ENCODE measurements at regions not wholly inside any gene's neighbourhood (a gene's known extent, or its start where the extent isn't known, plus 50 kb on each side); places are given as distances from the start of the nearest gene placed in this dataset.
"Not testable (repeated sequence)": the region's sequence is repeated elsewhere in the genome, so short reads cannot be mapped to it uniquely, and the experiment has no call there.

- Histone ChIP-seq H3K4me1 (ENCODE audit: insufficient read depth, low read length) (peaks cover 8% of the 10 kb centered on the region), H3K4me3 (ENCODE audit: low read length) (no peak overlapping the region), H3K9me3 (ENCODE audit: low read length) (no peaks in the 10 kb centered on the region), H3K36me3 (ENCODE audit: insufficient read depth, low read length) (no peaks in the 10 kb centered on the region), H3K27me3 (ENCODE audit: insufficient read depth, low read length) (no peaks in the 10 kb centered on the region), H2AFZ (ENCODE audit: low read depth, low read length) (peak overlapping the region; percentile 5)
Observed at GRCh38 chr4:134911941-134912340, 710.4 kb upstream of the PABPC4L start.

GRCh38 chr4:134906404-134907023 is 704.9 kb upstream of the PABPC4L start:
- Histone ChIP-seq H2AFZ (ENCODE audit: low read depth, low read length) (no peak overlapping the region), H3K36me3 (ENCODE audit: insufficient read depth, low read length) (no peaks in the 10 kb centered on the region), H3K4me1 (ENCODE audit: insufficient read depth, low read length) (no peaks in the 10 kb centered on the region), H3K27me3 (ENCODE audit: insufficient read depth, low read length) (no peaks in the 10 kb centered on the region), H3K4me3 (ENCODE audit: low read length) (no peak overlapping the region), H3K9me3 (ENCODE audit: low read length) (no peaks in the 10 kb centered on the region)

- H2AFZ ChIP-seq (ENCODE audit: low read depth, low read length) = no peak overlapping the region
- no peaks in the 10 kb centered on the region for H3K4me1 ChIP-seq (ENCODE audit: insufficient read depth, low read length)
- H3K27me3 ChIP-seq (ENCODE audit: insufficient read depth, low read length) = no peaks in the 10 kb centered on the region
- H3K4me3 ChIP-seq (ENCODE audit: low read length) = no peak overlapping the region
- no peaks in the 10 kb centered on the region for H3K36me3 ChIP-seq (ENCODE audit: insufficient read depth, low read length)
- no peaks in the 10 kb centered on the region for H3K9me3 ChIP-seq (ENCODE audit: low read length)
Observed at GRCh38 chr4:134905061-134905460, 703.5 kb upstream of the PABPC4L start.

- H3K27me3 ChIP-seq (ENCODE audit: insufficient read depth, low read length) = no peaks in the 10 kb centered on the region
- no peak overlapping the region for H2AFZ ChIP-seq (ENCODE audit: low read depth, low read length)
- H3K4me3 ChIP-seq (ENCODE audit: low read length) = no peak overlapping the region
- H3K36me3 ChIP-seq (ENCODE audit: insufficient read depth, low read length) = no peaks in the 10 kb centered on the region
- H3K4me1 ChIP-seq (ENCODE audit: insufficient read depth, low read length) = no peaks in the 10 kb centered on the region
- no peaks in the 10 kb centered on the region for H3K9me3 ChIP-seq (ENCODE audit: low read length)
Observed at GRCh38 chr4:134888156-134888555, 686.6 kb upstream of the PABPC4L start.

- Histone ChIP-seq H3K9me3 (ENCODE audit: low read length) (no peaks in the 10 kb centered on the region), H3K4me3 (ENCODE audit: low read length) (no peak overlapping the region), H2AFZ (ENCODE audit: low read depth, low read length) (no peak overlapping the region), H3K27me3 (ENCODE audit: insufficient read depth, low read length) (no peaks in the 10 kb centered on the region), H3K4me1 (ENCODE audit: insufficient read depth, low read length) (no peaks in the 10 kb centered on the region), H3K36me3 (ENCODE audit: insufficient read depth, low read length) (no peaks in the 10 kb centered on the region)
Observed at GRCh38 chr4:134885436-134885835, 683.8 kb upstream of the PABPC4L start.

GRCh38 chr4:134883831-134884449 is 682.4 kb upstream of the PABPC4L start:
- Histone ChIP-seq H3K9me3 (ENCODE audit: low read length) (no peaks in the 10 kb centered on the region), H3K4me1 (ENCODE audit: insufficient read depth, low read length) (no peaks in the 10 kb centered on the region), H3K27me3 (ENCODE audit: insufficient read depth, low read length) (no peaks in the 10 kb centered on the region), H3K36me3 (ENCODE audit: insufficient read depth, low read length) (no peaks in the 10 kb centered on the region), H3K4me3 (ENCODE audit: low read length) (no peak overlapping the region), H2AFZ (ENCODE audit: low read depth, low read length) (no peak overlapping the region)

GRCh38 chr4:134879019-134879418 is 677.4 kb upstream of the PABPC4L start:
- Histone ChIP-seq H3K4me3 (ENCODE audit: low read length) (no peak overlapping the region), H3K4me1 (ENCODE audit: insufficient read depth, low read length) (no peaks in the 10 kb centered on the region), H3K27me3 (ENCODE audit: insufficient read depth, low read length) (no peaks in the 10 kb centered on the region), H2AFZ (ENCODE audit: low read depth, low read length) (no peak overlapping the region), H3K36me3 (ENCODE audit: insufficient read depth, low read length) (no peaks in the 10 kb centered on the region), H3K9me3 (ENCODE audit: low read length) (no peaks in the 10 kb centered on the region)

GRCh38 chr4:134867027-134867426 is 665.4 kb upstream of the PABPC4L start:
- H3K27me3 ChIP-seq (ENCODE audit: insufficient read depth, low read length) = no peaks in the 10 kb centered on the region
- no peak overlapping the region for H3K4me3 ChIP-seq (ENCODE audit: low read length)
- H3K9me3 ChIP-seq (ENCODE audit: low read length) = no peaks in the 10 kb centered on the region
- no peaks in the 10 kb centered on the region for H3K36me3 ChIP-seq (ENCODE audit: insufficient read depth, low read length)
- no peaks in the 10 kb centered on the region for H3K4me1 ChIP-seq (ENCODE audit: insufficient read depth, low read length)
- H2AFZ ChIP-seq (ENCODE audit: low read depth, low read length) = no peak overlapping the region

- H2AFZ ChIP-seq (ENCODE audit: low read depth, low read length) = no peak overlapping the region
- H3K36me3 ChIP-seq (ENCODE audit: insufficient read depth, low read length) = no peaks in the 10 kb centered on the region
- H3K27me3 ChIP-seq (ENCODE audit: insufficient read depth, low read length) = no peaks in the 10 kb centered on the region
- no peaks in the 10 kb centered on the region for H3K9me3 ChIP-seq (ENCODE audit: low read length)
- no peaks in the 10 kb centered on the region for H3K4me1 ChIP-seq (ENCODE audit: insufficient read depth, low read length)
- no peak overlapping the region for H3K4me3 ChIP-seq (ENCODE audit: low read length)
Observed at GRCh38 chr4:134865675-134866074, 664.1 kb upstream of the PABPC4L start.

- no peaks in the 10 kb centered on the region for H3K4me1 ChIP-seq (ENCODE audit: insufficient read depth, low read length)
Observed at GRCh38 chr4:134862116-134862515, 660.5 kb upstream of the PABPC4L start.

GRCh38 chr4:134848681-134849080 is 647.1 kb upstream of the PABPC4L start:
- no peak overlapping the region for H3K4me3 ChIP-seq (ENCODE audit: low read length)
- no peaks in the 10 kb centered on the region for H3K4me1 ChIP-seq (ENCODE audit: insufficient read depth, low read length)
- no peaks in the 10 kb centered on the region for H3K36me3 ChIP-seq (ENCODE audit: insufficient read depth, low read length)
- H3K27me3 ChIP-seq (ENCODE audit: insufficient read depth, low read length) = no peaks in the 10 kb centered on the region
- H3K9me3 ChIP-seq (ENCODE audit: low read length) = no peaks in the 10 kb centered on the region
- H2AFZ ChIP-seq (ENCODE audit: low read depth, low read length) = no peak overlapping the region

More at GRCh38 chr4:134862116-134862515, 660.5 kb upstream of the PABPC4L start:
- no peaks in the 10 kb centered on the region for H3K36me3 ChIP-seq (ENCODE audit: insufficient read depth, low read length)
- H3K4me3 ChIP-seq (ENCODE audit: low read length) = no peak overlapping the region
- H2AFZ ChIP-seq (ENCODE audit: low read depth, low read length) = no peak overlapping the region
- no peaks in the 10 kb centered on the region for H3K27me3 ChIP-seq (ENCODE audit: insufficient read depth, low read length)
- no peaks in the 10 kb centered on the region for H3K9me3 ChIP-seq (ENCODE audit: low read length)

- not testable (repeated sequence) for H3K4me3 ChIP-seq (ENCODE audit: low read length); H2AFZ ChIP-seq (ENCODE audit: low read depth, low read length)
Observed at GRCh38 chr4:134830741-134831140, 629.2 kb upstream of the PABPC4L start.

GRCh38 chr4:134812611-134813010 is 611.0 kb upstream of the PABPC4L start:
- no peak overlapping the region for H2AFZ ChIP-seq (ENCODE audit: low read depth, low read length)
- H3K4me3 ChIP-seq (ENCODE audit: low read length) = no peak overlapping the region
- peaks cover 2% of the 10 kb centered on the region for H3K9me3 ChIP-seq (ENCODE audit: low read length)
- H3K4me1 ChIP-seq (ENCODE audit: insufficient read depth, low read length) = no peaks in the 10 kb centered on the region
- no peaks in the 10 kb centered on the region for H3K36me3 ChIP-seq (ENCODE audit: insufficient read depth, low read length)
- H3K27me3 ChIP-seq (ENCODE audit: insufficient read depth, low read length) = no peaks in the 10 kb centered on the region

More at GRCh38 chr4:134830741-134831140, 629.2 kb upstream of the PABPC4L start:
- H3K27me3 ChIP-seq (ENCODE audit: insufficient read depth, low read length); H3K36me3 ChIP-seq (ENCODE audit: insufficient read depth, low read length); H3K9me3 ChIP-seq (ENCODE audit: low read length); H3K4me1 ChIP-seq (ENCODE audit: insufficient read depth, low read length): not testable (repeated sequence)
